GM10248 (cell line): ENCODE measurements at regions not wholly inside any gene's neighbourhood (a gene's known extent, or its start where the extent isn't known, plus 50 kb on each side); places are given as distances from the start of the nearest gene placed in this dataset.

Experiments used
- CTCF ChIA-PET: fragments of 300-600 bp; sonication (Branson Sonifier 250); formaldehyde crosslinking; extraction: SDS; loops from one replicate; lab custom pipeline; 2021; ENCODE audit warnings: antibody characterized with exemption; lab: Yijun Ruan, JAX
- POLR2A ChIA-PET: fragments of 350-650 bp; sonication (Branson Sonifier 250); formaldehyde crosslinking; extraction: SDS; loops from one replicate; lab custom pipeline; 2020; ENCODE audit warnings: antibody characterized with exemption; lab: Yijun Ruan, JAX
- DNase-seq: peaks from one replicate; pipeline ENCODE4 v3.0.0; 2012; ENCODE audit errors: extremely low spot score
- TF ChIP-seq, protein P1 (sequence below): IDR thresholded peaks from 2 replicates; pipeline ENCODE4 v1.5.1; 2012; ENCODE audit warnings: mild to moderate bottlenecking, low read depth; ENCODE audit errors: extremely low read depth, missing control alignments, control extremely low read depth

DNA sequence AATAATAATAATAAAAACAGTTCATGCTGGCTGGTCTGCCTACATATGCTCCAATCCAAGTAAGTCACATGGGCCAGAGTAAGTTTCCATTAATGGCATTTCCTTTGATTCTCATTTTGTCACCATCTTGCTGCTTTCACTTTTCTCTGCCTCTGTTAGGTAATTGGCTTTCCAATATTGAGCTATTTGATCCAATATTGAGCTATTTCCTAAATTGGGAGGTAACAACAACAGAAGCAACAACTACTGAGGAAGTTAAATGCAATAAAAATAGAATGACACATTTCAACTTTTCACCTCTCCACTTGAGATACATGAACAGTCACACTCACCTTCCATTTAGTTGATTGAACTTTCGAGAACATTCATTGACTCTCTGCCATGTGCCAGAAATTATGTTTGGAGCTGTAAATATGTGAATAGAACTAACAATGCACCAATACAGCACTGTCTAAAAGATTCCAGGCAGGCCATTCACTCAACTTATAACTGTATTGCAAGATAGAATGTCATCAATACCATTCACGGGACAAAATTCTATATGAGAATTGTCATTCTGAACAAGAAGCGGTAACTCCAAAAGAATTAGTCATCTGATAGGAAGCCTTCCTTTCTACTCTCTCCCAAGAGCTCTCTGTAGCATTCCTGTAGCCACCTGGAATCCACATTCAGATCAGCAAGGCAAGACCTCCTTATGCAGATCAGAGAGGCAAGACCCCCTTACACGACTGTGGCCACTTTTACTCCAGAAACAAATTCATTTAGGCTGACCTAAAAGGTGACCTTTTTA is 136.4 kb downstream of the PHLDA1 start:
- DNase-seq, result no peak
- ChIA-PET CTCF (interaction anchor here (0.9 to 1.0 kb wide), 3 partner anchors 18 to 116 kb away, joined by 3 read pairs; no protein-coding TSS in a partner anchor), POLR2A (no interaction called here)
- TF ChIP-seq, protein P1, sequence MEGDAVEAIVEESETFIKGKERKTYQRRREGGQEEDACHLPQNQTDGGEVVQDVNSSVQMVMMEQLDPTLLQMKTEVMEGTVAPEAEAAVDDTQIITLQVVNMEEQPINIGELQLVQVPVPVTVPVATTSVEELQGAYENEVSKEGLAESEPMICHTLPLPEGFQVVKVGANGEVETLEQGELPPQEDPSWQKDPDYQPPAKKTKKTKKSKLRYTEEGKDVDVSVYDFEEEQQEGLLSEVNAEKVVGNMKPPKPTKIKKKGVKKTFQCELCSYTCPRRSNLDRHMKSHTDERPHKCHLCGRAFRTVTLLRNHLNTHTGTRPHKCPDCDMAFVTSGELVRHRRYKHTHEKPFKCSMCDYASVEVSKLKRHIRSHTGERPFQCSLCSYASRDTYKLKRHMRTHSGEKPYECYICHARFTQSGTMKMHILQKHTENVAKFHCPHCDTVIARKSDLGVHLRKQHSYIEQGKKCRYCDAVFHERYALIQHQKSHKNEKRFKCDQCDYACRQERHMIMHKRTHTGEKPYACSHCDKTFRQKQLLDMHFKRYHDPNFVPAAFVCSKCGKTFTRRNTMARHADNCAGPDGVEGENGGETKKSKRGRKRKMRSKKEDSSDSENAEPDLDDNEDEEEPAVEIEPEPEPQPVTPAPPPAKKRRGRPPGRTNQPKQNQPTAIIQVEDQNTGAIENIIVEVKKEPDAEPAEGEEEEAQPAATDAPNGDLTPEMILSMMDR, result no peak

DNA sequence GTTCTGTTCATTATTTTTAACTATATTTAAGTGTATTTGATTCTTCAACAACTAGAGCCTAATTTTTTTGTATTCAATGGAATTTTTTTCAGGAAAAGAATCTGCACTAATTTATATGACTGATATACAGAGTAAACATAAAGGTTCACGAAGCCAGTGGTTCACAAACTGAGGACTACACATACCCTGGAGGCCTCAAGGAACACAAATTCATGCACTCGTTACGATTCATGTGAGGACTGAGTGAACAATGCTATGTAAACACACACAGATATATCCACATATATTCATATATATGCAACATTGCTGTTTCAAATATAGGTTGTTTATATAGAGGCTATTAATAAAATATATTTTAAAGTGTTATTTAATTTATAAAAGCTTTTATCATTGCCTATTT is 137.8 kb downstream of the PHLDA1 start:
- DNase-seq, result no peak
- CTCF ChIA-PET, result interaction anchor here (1.6 kb wide), 1 partner anchor 11 kb away, joined by 5 read pairs; no protein-coding TSS in a partner anchor
- TF ChIP-seq, protein P1, result no peak
- POLR2A ChIA-PET, result no interaction called here

DNA sequence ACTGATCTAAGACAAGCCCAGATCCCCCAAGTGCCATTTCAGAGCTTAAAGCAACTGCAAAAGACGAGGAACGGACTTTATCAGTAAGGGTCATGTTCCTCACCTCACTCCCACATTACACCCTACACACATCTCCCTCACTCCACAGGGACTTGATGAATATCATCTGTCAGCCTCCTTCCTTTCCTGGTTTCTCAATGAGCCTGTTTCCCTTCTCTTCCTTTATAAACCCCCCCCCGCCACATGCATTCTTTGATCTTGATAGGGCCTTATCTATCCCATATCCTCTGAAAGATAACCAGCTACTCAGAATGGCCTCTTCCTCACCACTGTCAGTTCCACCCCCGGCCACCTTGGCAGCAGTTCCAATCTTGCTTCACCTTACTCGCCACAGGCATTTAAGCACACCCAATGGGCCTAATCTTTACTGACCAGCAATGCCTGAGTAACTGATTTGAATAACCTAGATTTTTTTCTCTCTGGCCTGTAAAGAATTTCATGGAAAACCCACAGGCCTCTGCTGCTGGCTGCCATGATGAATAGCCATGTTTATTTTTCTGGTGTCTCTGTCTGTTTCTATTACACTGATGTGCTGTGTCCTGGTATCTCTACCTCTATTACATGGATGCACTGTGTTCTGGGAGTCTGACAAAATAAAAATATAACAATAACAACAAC is 138.7 kb downstream of the PHLDA1 start:
- no peak for DNase-seq
- TF ChIP-seq, protein P1, result no peak
- ChIA-PET POLR2A (no interaction called here), CTCF (interaction anchor here (1.6 kb wide), 1 partner anchor 10 kb away, joined by 5 read pairs; no protein-coding TSS in a partner anchor)

DNA sequence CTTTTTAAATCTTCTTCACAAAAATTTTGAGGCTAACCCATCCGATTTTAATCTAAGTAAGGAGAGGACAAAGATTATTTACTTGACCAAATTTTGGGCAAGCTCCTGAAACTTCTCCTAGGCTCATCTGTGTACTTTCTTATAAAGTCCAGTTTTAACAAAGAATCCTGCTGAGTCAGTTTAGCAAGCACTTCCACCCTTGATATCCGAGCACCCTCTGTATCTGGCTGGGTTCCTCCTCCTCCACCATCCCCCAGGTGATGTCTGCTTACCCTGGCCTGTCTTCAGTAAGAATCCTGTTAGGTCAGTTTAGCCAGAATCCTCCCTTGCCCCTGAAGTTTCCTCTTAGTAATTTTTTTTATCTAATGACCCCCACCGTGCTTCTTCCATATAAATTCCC is 140.5 kb downstream of the PHLDA1 start:
- no peak for DNase-seq
- ChIA-PET CTCF (interaction anchor here (1.4 kb wide), 1 partner anchor 9 kb away, joined by 3 read pairs; no protein-coding TSS in a partner anchor), POLR2A (no interaction called here)
- TF ChIP-seq, protein P1, result no peak

DNA sequence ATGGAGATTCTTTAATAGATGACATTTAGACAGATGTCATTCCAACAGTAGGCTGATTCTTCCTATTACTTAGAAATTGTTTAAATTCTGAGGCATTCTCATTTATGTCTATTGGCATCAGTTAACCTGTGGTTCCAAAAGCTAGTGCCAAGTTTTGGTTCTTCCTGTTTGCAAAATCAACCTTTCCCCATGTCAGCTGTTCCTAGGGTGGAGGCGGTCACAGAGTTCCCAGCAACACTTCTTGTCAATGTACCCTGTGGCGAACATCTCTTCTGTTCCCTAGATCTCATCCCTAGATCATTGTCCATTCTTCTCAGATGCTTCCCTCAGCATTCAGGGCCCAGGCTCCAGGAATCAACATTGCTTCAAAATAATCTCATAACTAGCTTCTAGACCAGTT is 140.9 kb downstream of the PHLDA1 start:
- no peak for DNase-seq
- CTCF ChIA-PET, result interaction anchor here (1.4 kb wide), 1 partner anchor 9 kb away, joined by 3 read pairs; no protein-coding TSS in a partner anchor
- POLR2A ChIA-PET, result no interaction called here
- TF ChIP-seq, protein P1, result no peak

DNA sequence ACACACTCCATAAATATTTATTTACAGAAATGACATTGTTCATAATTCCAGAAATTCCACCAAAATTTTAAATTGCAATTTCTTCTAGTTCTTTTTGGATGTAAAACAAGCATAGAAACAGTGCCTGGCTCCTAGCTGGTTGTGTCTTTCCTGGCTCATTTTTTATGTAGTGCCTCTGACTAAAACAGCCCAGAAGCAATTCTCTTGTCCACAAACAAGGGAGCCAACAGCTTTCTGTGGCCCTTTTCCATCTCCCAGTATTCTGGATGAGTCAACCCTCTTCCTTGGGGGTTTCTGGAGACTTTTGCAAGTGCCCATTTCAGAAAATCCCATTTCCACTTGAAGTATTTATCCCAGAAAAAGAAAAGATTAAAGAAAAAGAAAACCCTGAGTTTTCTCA is 141.4 kb downstream of the PHLDA1 start:
- no peak for DNase-seq
- POLR2A ChIA-PET, result no interaction called here
- TF ChIP-seq, protein P1, result no peak
- CTCF ChIA-PET, result interaction anchor here (1.4 kb wide), 1 partner anchor 8 kb away, joined by 3 read pairs; no protein-coding TSS in a partner anchor
